ENCODE measurements at regions not wholly inside any gene's neighbourhood (a gene's known extent, or its start where the extent isn't known, plus 50 kb on each side); places are given as distances from the start of the nearest gene placed in this dataset.

DNA sequence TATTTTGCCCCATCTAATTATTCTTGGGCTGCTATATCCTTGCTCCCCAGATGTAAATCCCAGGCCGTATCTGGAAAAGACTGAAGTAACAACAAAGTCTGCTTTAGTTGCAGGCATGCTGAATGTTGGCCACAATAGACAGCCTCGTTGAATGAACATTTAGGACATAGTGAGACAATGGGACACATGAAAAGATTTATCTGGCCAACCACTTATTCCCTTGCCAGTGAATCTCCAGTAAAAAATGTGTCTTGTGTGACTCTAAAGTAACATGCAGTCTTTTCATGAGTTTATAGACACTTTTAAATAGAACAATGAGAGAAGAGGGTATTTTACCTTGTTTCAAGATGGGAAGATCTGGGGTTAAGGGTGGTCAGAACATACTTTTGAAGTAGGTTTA, 60.2 kb upstream of the STXBP6 start:
- intact Hi-C loops (cut with DNase I) = loop anchor here in 3 of 10 donors (5.0 kb wide), 2 partner anchors 63 to 293 kb away; no protein-coding TSS in a partner anchor
- DNase-seq = no peak

GRCh38 chr14:25108959-25109358, 59.0 kb upstream of the STXBP6 start:
- intact Hi-C loops (cut with DNase I) = no loop called here
- no peaks in the 10 kb centered on the region for H3K27me3 ChIP-seq
- 5 to 20% methylated on average over 2 of the region's 2 CpGs for WGBS, 2 donors
- peaks cover 6 to 24% (median 14%) of the 10 kb centered on the region in 9 donors for H3K4me1 ChIP-seq
- no peak for TF ChIP-seq CTCF (IDR thresholded peaks at IDR 0.05)
- H3K4me3 ChIP-seq = no peak overlapping the region
- ATAC-seq (peak in 1 of 8 donors; percentile 26), DNase-seq (no peak)
- H3K9me3 ChIP-seq = no peaks in the 10 kb centered on the region
- no peaks in the 10 kb centered on the region for H3K36me3 ChIP-seq
- peak overlapping the region in 6 of 10 donors; percentile 20 to 80 (median 62) for H3K27ac ChIP-seq

More for the DNA sequence above, 60.2 kb upstream of the STXBP6 start:
- H3K9me3 ChIP-seq = peaks cover 0 to 5% (median 0%) of the 10 kb centered on the region in 11 donors
- no peaks in the 10 kb centered on the region for H3K27me3 ChIP-seq
- TF ChIP-seq CTCF (IDR thresholded peaks at IDR 0.05) = no peak
- H3K36me3 ChIP-seq = no peaks in the 10 kb centered on the region
- no peak overlapping the region for H3K4me3 ChIP-seq
- H3K27ac ChIP-seq = peak overlapping the region in 9 of 10 donors; percentile 15 to 81 (median 59)
- WGBS, 2 donors = 34 to 48% methylated on average over 2 of the region's 2 CpGs
- H3K4me1 ChIP-seq = peaks cover 6 to 24% (median 14%) of the 10 kb centered on the region in 9 donors
- ATAC-seq = no peak

GRCh38 chr14:25108291-25108690, 58.3 kb upstream of the STXBP6 start:
- H3K36me3 ChIP-seq = no peaks in the 10 kb centered on the region
- H3K9me3 ChIP-seq = no peaks in the 10 kb centered on the region
- H3K27me3 ChIP-seq = no peaks in the 10 kb centered on the region
- ATAC-seq (no peak), DNase-seq (no peak)
- 86 to 93% methylated on average over 2 of the region's 2 CpGs for WGBS, 2 donors
- TF ChIP-seq CTCF (IDR thresholded peaks at IDR 0.05) = no peak
- H3K4me3 ChIP-seq = no peak overlapping the region
- no peak overlapping the region for H3K27ac ChIP-seq
- intact Hi-C loops (cut with DNase I) = no loop called here
- H3K4me1 ChIP-seq = peaks cover 10 to 24% (median 14%) of the 10 kb centered on the region in 9 donors

DNA sequence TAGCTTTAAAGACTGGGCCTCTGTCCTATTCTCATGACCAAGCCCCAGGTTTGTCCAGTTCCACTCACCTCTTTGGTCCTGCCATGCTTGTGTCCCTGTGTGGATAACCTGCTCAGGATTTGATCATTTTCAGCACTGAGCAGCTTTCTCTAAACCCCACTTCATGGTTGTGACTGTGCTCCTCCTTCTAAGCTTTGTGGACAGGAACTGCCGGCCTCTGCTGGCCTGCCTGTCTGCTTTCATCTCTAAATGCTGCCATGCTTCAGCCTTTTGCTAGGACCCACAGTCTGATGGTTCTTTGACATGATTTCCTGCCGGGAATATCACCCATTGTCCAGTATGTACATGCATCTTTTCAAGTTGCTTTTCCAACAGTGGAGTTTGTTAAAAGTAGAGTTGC, 53.9 kb upstream of the STXBP6 start:
- no peak for TF ChIP-seq CTCF (IDR thresholded peaks at IDR 0.05)
- no peaks in the 10 kb centered on the region for H3K27me3 ChIP-seq
- peaks cover 0 to 8% (median 0%) of the 10 kb centered on the region in 11 donors for H3K9me3 ChIP-seq
- 81 to 82% methylated on average over 2 of the region's 2 CpGs for WGBS, 2 donors
- H3K36me3 ChIP-seq = no peaks in the 10 kb centered on the region
- DNase-seq = no peak
- H3K27ac ChIP-seq = no peak overlapping the region
- peaks cover 0 to 8% (median 3%) of the 10 kb centered on the region in 9 donors for H3K4me1 ChIP-seq
- H3K4me3 ChIP-seq = no peak overlapping the region
- ATAC-seq = no peak
- intact Hi-C loops (cut with DNase I) = no loop called here

All from heart right ventricle (tissue), 16 donors.